Stimulated activated CD4-positive, alpha-beta T cell treated with anti-CD3 and anti-CD28 coated beads, TNF-alpha, amount 100 ng/mL, for 4 hours (primary cell): ENCODE measurements at regions not wholly inside any gene's neighbourhood (a gene's known extent, or its start where the extent isn't known, plus 50 kb on each side); places are given as distances from the start of the nearest gene placed in this dataset.

Experiments used
- DNase-seq, 3 experiments: peaks; one replicate each; pipeline ENCODE4 v3.0.0-alpha.2; 2020; ENCODE audit warnings: low read depth in 3 of 3

DNA sequence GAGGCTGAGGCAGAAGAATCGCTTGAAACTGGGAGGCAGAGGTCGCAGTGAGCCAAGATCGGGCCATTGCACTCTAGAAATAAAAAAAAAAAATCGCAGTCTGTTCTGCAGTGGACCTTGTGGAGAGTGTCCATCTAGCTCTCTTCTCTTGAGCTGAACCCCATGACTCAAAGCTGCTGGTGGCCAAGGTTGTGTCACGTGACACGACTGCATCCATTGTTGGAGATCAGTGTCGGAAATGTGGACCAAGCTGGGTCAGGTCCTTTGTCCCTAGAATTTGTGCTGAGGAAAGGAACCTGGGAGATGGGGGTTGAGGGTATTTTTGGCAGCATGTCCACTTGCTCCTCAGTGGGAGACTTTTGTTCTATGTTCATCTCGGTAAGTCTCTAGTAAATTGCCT, 564.8 kb upstream of the CDH4 start:
- DNase-seq, result no peak

DNA sequence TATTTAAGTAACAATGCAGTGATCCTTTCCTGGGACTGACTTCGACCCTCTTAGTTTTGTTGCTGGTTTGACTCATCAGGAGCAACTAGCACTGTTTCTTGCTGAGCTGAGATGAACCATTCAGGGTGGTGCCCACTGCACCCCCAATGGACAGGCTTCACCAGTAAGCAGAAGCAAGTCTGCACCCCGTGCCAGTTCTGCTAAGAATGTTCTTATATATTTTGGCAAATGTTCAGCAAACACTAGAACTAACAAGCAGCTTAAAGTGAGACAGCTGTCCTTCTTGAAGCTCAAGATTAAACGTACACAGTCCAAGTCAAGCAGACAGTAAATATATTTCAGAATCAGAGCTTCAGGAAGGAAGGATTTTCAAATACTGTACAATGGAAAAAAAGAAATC, 561.3 kb upstream of the CDH4 start:
- no peak for DNase-seq

- DNase-seq, result no peak
These were observed 560.0 kb upstream of the CDH4 start for GRCh38 chr20:60691966-60692615.

GRCh38 chr20:60693496-60694133, 558.4 kb upstream of the CDH4 start:
- DNase-seq, result no peak

DNA sequence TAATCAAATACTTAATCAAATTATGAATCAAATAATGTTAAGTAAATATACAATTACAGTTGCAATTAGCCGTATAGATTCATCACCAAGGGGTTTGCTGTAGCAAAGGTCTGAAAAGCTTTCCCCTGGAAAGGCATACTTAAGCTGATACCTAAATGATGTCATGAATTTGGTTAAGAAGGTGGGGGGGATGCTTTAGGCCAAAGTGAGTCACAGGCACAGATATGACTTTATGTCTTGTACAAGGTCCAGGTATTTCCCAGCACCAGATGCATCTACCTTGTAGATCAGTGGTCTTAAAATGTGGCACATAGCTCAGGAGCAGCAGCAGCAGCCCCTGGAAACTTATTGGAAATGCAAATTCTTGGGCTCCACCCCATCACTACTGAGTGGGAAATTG, 557.3 kb upstream of the CDH4 start:
- DNase-seq, result no peak

GRCh38 chr20:60695226-60696000, 556.6 kb upstream of the CDH4 start:
- no peak for DNase-seq

GRCh38 chr20:60697252-60697651, 554.8 kb upstream of the CDH4 start:
- DNase-seq, result no peak

GRCh38 chr20:60700728-60701127, 551.3 kb upstream of the CDH4 start:
- no peak for DNase-seq

- DNase-seq, result no peak
These were observed 547.9 kb upstream of the CDH4 start for GRCh38 chr20:60704147-60704546.

GRCh38 chr20:60713396-60713795, 538.7 kb upstream of the CDH4 start:
- no peak for DNase-seq

DNA sequence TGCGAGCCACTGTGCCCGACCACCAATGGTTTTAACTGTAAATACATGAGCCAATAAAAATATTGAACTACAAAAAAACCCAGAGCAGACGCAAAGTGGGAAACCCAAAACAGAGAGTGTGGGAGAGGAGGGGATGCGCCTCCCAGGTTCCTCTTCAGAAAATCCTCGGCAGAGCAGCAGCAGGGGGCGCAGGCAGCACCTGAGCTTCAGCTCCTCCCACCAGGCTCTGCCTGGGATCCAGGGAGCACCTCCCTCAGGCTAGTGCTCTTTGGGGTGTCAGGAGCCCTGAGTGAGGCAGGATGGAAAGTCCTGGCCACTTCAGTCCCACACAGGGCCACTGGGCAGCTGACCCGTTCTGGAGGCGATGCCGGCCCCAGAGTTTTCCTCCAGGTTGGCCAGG, 536.9 kb upstream of the CDH4 start:
- DNase-seq, result no peak

DNA sequence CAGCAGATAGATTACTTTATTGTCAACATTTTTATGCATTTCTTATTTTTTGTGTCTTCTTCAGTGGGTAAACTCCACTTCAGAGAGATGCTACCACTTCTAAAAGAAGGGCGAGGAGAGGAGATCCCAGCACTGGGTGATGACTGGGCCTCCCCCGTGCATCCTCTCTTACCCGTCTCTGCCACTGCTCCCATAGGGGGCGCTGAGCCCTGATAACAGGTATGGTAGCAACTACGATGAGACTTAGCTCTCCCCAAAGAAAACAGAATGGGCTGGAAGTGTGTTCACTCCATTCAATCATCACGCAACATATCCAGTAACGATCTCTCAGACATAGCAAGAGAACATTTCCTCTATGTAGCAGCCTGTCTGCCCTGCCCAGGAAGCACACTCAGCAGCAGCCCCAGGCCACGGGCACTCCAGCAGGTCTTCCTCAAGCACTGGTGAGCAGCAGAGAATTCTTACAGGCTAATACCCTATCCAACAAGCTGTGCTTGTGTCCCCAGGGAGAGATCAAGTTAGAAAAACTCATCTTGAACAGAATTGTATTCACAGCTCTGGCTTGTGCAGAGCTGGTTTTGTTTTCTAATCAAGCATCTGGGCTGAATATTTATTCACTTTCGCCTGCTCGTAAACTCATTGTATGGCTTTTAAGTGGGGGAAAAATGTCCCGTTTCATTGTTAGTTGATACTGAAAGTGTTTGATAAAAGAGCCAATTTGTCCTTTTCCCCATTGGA, 533.1 kb upstream of the CDH4 start:
- no peak for DNase-seq

- no peak for DNase-seq
These were observed 526.7 kb upstream of the CDH4 start for GRCh38 chr20:60725311-60725906.

DNA sequence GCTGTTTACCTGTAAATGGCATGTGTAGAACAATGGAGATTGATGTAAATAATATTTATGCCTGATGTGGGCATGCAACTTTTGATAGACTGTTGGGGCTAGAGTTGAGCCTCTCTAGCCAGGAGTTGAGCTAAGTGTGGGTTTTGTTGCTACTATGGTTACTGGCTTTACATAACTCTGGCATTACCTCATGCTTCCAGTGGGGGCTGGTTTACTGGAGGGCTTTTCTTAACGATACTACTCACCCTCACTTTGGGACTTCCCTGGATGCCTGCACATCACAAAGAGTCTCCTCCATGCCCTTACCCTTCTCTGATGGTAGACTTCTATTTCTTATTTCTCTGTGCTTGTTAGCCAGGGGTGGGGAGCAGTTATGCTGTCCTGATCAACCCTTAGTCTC, 524.6 kb upstream of the CDH4 start:
- no peak for DNase-seq

GRCh38 chr20:60728705-60729104, 523.4 kb upstream of the CDH4 start:
- no peak for DNase-seq

DNA sequence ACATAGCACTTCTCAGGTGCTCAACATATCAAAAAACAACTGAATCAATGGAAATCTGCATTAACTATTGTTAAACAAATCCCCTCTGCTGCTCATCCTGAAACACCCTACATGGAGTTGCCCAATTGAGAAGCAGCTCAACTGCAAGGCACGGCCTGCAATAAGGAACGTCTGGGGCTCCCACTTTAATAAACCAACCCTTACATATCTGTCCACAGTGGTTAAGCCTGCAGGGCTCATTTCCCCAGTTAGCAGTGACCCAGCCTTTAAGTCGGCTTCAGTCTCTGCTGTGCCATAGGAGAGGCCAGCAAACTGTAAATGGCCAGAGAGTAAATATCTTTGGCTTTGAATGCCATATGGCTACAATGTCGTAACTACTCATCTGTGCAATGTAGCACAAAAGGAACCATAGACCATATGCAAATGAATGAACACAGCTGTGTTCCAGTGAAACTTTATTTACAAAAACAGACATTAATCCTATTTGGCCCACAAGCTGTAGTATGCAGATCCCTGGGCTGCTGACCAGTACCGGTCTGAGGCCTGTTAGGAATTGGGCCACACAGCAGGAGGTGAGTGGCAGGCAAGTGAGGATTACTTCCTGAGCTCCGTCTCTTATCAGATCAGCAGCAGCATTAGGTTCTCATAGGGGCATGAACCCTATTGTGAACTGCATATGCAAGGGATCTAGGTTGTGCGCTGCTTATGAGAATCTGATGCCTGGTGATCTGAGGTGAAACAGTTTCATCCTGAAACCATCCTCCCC, 522.7 kb upstream of the CDH4 start:
- DNase-seq, result no peak

DNA sequence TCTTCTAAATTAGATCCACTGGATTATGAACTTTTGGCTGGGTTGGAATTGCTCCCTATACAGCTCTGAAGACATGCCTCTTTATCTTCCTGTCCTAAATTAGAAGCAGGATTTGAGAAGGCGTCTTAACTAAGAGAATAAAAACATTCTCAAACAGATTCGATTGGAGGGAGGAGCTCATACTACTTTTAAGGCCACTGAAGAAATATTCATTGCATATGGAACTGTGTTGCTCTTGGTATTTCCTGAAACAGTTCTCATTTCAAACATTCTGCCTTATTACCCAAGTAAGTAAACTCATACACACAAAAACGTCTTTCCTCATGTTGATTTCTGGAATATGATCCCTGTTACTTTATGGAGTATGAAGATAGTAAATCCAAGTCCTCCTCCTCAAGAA, 519.7 kb upstream of the CDH4 start:
- DNase-seq, result no peak

- DNase-seq, result no peak
These were observed 504.0 kb upstream of the CDH4 start for GRCh38 chr20:60748086-60748485.

DNA sequence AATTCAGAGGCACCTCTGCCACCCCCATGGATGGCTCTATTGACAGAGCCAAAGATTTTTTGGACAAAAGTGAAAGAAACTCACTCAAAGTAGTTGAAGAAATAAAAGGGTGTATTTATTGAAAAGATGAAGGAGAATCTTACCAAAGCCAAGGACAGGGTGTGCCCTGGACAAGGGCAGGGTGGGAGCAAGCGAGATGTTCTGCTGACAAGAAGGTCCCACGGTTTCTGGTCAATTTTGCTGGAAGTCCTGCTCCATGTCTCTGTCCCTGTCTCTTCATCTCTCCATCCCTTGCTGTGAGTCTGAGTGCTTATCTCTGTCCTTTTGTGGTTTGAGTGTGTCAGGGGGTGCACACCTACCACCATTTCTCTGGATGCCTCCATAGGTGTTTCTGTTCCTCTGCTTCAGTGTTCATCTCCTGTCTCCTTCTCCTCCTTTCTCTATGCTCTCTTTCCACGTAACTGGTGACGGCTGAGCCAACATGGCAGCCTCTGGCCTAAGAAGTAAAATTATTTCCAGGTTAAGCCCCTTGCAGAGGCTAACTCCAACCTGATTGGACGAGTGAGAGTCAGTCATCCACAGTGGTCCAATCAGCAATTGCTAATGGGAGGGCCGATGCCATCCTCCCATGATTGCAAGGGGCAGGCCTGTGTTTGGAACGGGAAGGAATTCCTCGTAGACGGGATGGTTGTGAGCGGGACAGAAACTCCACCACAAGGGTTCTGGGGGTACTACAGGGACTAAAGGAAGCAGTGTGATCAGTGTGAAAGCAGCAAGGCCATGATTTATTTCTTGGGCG, 502.1 kb upstream of the CDH4 start:
- no peak for DNase-seq

GRCh38 chr20:60750909-60751308, 501.2 kb upstream of the CDH4 start:
- no peak for DNase-seq
